ENCODE measurements at regions not wholly inside any gene's neighbourhood (a gene's known extent, or its start where the extent isn't known, plus 50 kb on each side); places are given as distances from the start of the nearest gene placed in this dataset.

DNA sequence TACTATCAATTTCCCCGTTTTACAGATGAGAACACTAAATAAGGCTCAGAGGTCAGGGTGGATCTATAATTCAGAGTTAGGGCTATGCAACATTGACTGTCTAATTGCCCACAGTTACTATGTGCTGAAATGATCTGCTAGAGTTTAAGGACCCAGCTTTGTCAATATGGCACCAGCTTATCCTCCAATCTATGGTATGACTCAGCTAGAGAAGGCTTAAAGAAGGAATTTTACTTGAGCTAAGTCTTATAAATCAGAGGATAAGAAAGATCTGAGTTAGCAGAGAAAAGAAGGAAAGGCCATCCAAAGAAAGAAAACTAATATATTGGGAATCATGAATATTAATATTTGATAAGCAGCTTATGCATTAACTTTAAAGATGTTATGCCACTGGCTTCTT, 78.1 kb downstream of the ASB9 start:
- no peak for DNase-seq (ENCODE audit: low spot score)

DNA sequence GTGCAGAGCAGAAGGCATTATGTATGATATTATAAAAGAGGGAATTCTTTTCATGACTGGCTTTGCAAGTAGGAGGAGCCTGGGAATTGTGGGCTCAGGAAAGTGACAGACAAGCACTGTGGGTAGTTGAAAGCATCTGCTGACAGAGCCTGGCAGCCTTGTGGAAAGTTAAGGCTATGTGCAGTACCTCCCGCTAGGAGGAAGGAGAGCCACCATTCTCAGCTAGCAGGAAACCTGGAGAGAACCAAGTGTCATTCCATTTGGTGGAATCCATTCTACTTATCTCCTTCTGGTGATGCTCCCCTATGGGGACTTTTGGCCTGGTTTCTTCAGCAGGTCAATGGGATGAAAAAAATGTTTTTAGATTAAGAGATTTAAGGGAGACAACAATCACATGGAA, 81.8 kb downstream of the ASB9 start:
- no peak for DNase-seq (ENCODE audit: low spot score)

DNA sequence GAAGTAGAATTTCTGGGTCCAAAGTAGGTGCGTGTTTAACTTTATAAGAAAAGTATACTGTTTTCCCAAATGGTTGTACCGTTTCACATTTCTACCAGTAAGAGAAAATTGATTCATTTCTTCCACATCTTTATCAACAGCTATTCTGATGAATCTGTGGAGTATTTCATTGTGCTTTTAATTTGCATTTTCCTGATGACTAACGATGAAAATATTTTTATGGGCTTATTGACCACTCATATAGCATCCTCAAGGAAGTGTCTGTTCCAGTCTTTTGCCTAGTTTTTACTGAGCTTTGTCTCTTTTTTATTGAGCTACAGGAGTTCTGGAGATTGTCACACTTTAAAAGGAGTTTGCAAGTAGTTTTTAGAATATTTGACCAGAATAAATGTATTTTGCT, 92.6 kb downstream of the ASB9 start:
- DNase-seq (ENCODE audit: low spot score): no peak

DNA sequence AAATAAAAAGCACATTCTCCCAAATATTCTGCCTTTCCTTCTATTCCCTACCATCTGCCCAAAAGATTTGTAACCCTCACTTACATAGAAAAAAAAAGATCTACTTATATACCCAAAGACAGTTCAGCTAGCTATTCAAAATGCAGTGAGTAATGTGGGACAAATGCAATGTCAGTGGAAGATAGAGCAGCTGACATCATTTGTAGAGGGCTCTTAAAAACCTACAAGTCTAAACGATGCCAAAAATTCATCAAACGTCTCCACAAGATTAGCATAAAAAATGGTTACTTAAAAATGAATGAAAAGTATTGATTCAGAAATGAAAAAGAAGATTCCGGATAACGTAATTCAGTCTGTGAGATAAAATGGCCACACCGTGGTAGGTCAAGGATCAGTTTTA, 96.5 kb downstream of the ASB9 start:
- no peak for DNase-seq (ENCODE audit: low spot score)

DNA sequence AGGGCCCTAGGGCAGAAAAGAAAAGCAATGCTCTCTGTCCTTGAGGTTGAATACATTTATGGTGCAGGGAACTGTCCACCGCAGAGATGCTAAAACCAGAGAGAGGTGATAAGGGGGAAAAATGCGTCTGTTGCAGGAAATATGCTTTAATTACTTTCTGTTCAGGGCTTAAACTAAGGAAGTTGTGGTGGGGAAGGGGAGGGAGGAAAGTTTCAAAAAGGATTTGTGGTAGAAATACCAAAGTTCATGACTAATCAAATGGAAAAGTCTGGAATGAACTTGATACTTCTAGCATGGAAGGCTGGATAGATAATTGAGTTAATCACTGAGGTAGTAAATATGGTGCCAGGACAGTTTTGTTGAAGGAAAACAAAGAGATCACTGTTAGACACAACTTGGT, 99.0 kb downstream of the ASB9 start:
- DNase-seq (ENCODE audit: low spot score): no peak

DNA sequence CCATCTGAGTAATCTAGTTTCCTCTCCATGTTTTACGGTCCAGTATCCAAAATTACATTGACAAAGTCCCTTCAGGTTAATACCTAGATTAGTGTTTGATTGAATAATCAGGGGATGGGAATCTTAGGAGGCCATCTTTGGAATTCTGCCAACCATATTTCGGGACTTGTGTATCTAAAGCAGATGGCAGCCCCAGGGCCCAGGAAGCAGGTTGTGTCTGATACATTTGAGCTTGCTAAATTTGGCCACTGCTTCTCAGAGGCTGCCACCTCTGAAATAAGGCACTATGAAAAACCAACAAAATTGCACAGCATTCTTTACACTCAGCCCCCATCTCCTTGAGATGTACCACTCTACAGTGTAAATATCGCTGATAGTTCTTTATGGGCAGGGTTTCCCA, 102.1 kb downstream of the ASB9 start:
- DNase-seq (ENCODE audit: low spot score): no peak

DNA sequence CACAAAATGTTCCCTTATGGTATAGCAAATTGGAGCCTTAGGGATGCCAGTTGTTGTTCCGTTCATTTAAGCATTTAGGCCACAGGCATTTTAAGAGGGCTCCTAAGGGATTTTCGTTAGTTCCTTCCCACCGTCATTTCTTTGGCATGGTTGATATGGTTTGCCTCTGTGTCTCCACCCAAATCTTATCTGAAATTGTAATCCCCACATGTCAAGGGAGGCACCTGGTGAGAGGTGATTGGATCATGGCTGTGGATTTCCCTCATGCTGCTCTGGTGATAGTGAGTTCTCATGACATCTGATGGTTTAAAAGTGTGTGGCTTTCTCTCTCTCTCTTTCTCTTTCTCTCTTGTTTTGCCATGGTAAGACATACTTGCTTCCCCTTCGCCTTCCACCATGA, 104.1 kb downstream of the ASB9 start:
- DNase-seq (ENCODE audit: low spot score): no peak

DNA sequence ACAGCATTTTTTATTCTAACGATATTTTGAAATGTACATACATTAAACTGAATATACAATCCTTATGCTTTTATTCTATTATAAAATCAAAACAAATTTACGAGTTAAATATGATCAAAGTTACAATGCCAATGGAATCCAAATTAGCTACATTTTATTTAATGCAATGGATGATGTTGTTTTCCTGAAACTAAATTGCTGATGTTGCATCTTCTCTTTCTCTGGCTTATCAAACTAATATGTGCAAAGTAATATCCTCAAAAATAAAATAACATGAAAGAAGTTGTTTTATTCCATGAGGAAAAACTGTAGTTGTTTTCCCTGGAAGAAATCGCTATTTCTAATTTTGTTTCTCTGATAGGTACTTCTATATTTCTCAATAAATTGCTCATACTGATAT, 106.8 kb downstream of the ASB9 start:
- no peak for DNase-seq (ENCODE audit: low spot score)

DNA sequence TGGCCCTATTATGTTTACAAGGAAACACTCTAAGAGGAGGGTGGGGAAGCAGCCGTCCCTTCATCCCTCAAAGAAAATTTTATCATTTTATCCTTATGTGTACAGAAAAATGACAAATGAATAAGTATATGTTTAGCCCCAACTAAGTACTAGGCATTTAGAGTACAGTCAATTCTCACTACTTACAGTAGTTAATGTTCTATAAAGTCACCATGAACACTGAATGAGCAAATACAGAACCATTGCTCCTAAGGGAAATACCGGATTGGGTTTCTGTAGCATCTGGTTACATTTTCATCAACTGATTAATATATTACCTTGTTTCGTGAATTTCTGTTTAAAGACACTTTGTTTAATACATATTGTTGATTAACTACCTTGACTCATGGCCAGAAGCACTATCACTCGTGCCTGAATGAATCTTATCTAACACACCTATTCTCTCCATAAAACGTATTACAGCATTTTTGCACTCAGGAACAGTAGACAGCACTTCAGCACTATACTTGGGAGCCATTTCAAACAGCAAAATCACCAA, 109.3 kb downstream of the ASB9 start:
- DNase-seq (ENCODE audit: low spot score): no peak

DNA sequence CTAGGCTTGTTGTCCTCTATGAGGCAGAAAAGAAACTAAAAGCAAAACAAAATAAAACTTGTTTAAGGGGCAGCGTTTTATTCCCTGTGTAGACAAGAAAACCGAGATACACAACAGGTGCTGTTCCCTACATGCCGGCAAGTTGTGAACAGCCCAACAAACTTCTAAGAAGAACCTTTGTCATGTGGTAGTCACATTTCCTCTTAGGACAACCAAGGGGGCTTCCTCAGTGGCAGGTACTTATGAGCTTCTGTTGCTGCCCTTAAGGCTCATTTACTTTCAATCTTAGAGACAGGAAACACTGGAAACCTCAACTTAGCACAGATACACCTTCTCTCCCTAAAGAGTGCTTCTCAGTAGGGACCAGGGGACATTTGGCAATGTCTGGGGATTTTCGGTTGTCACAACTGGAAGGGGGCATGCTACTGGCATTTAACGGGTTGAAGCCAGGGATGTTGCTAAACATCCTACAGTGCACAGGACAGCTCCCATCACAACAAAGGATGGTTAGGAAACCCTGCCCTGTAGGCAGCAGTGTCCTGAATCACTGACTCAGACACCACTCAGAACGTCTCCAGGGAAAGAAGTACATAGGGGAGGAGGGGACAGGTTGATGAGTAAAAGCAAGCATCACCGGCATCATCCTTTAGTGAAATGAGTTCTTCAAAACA, 111.0 kb downstream of the ASB9 start:
- no peak for DNase-seq (ENCODE audit: low spot score)

DNA sequence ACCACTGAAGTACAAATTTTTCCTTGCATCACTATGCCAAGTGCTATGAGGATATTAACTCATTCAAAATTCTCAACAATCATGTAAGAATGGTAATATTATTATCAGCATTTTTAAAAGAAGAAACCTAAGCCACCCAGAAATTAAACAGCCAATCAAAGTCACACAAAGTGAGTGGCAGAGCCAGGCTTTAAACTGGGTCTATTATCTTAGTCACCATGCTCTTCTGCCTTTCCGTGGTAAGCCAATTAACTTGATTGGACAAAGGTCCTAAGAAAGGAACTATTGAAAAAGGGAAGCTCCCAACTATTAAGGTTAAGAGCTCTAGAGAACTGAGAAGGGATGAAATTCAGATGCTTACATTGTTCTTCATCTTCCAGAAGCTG, 111.5 kb downstream of the ASB9 start:
- no peak for DNase-seq (ENCODE audit: low spot score)

DNA sequence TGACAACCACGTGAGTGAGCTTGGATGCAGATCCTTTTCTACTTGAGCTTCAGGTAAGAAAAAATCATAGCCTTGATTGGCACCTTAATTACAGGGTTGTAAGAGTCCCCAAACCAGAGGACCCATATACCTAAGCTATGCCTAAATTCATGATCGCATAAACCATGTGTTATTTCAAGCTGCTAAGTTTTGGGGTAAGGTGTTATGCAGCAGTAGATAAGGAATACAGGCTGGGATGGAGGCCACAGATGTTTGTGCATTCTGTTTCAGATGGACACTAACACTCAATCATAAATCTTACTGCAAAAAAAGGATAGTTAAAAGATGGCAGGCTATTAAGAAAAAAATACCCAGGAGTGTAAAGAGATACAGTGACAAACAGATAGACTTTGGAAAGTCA, 112.3 kb downstream of the ASB9 start:
- DNase-seq (ENCODE audit: low spot score): no peak

DNA sequence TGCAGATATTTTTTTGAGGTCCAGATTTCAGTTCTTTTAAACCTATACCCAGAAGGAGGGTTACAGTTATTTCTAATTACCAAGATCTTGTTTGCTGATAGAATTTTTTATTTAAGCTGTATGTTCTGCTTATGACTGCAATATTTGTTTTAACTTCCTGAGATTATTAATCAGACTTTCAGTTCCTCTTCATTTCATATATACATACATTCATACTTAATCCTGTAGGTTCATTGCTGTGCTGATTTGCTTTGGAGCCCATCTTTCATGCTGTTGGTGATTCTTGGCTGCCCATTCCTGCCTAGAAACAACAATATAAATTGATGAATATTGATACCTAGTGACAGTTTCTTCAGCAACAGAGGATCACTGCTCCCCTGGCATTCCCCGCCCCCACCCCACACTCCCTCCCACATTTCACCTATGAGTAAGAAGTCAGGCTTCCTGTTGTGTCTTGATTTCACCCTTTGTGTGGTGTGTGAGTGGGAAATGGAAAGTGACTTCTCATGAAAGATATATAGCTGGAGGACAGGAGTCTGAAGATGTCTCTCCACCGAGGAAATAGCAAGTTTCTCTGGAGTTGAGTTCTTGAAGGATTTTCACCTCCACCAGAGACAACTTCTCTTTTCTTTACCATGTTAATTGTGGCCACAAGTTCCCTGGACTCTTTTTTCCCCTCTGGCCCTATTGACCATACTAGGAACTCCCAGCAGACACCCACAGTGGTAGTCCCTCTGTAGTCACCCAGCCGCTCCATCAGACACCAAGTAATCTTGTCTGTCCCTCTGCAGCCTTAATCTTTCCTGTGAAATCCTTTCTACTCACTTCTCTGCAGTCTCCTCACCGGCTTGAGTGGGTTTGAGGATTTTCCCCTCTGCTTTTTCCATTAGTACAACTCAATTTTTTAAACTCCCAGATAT, 118.4 kb downstream of the ASB9 start:
- DNase-seq (ENCODE audit: low spot score): no peak

DNA sequence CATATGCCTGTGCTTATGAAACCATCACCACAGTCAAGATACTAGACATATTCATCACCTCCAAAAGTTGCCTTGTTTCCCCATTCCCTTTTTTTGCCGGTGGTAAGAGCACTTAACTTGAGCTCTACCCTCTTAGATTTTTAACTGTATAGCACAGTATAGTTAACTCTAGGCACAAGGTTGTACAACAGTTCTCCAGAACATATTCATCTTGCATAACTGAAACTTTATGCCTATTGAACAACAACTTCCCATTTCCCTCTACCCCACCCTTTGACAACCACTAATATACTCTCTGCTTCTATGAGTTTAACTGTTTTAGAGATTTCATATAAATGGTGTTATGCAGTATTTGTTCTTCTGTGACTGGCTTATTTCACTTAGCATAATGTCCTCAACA, 119.3 kb downstream of the ASB9 start:
- DNase-seq (ENCODE audit: low spot score): no peak

DNA sequence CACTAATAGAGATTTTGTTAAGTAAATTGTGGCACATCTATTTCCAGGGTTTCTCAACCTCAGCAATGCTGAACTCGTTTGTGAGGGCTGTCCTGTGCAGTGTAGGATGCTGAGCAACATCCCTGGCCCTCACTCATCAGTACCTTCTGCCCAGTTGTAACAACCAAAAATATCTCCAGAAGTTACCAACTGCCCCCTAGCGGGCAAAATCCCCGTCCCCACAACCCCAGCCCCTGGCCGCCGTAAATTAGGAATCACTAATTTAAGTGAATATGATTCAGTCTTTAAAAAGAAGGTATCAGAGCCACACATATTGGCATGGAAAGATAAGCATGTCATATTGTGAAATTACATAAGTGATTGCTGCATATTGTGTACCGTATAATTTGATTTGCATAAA, 123.4 kb downstream of the ASB9 start:
- DNase-seq (ENCODE audit: low spot score): peak; percentile 54

DNA sequence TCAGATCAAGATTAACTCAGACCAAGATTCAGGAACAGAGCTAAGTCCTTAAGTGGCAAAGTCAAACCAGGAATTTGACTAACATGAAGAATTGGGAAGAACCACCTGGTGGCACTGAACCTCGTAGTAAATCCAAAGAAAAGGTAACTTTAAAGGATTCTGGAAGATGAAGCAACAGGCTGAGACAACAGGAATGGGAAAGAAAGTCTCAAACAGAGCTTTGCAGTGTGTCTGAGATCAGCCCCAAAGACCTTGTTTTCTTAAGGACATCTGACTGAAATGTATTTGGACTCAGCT, 126.1 kb downstream of the ASB9 start:
- DNase-seq (ENCODE audit: low spot score): no peak

DNA sequence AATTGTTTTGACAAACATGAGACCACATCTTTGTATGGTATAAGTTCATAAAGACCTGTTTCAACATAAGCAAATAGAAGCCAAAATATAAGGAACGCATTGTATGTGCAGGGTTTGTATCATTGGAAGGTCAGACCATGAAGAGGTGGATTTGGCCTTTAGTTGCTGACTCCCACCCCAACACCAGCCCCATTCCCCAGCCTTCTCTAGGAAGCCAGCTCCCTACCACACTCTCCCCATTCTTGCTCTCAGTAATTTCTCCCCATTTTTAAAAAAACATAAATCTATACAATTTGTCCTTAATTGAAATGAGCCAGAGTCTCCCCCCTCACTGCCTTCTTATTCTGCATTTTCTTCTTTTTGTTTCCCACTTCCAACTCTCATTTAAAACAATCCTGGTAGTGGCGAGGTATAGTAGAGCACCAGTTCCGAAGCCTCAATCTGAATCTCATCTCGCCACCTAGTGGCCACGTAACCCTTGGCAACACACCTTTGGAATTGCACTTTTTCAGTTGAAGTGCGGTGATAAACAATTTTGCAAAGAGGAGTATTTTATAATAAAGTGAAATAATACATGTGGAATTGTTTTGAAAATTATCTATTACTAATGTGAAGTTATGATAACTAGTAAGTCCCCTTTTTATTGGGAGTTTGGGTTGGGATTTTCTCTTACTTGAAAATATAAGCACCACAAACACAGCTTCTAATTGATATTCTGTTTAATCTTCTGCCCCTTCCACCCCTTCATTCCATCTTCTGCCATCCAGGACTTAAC, 126.6 kb downstream of the ASB9 start:
- peak; percentile 41 for DNase-seq (ENCODE audit: low spot score)

DNA sequence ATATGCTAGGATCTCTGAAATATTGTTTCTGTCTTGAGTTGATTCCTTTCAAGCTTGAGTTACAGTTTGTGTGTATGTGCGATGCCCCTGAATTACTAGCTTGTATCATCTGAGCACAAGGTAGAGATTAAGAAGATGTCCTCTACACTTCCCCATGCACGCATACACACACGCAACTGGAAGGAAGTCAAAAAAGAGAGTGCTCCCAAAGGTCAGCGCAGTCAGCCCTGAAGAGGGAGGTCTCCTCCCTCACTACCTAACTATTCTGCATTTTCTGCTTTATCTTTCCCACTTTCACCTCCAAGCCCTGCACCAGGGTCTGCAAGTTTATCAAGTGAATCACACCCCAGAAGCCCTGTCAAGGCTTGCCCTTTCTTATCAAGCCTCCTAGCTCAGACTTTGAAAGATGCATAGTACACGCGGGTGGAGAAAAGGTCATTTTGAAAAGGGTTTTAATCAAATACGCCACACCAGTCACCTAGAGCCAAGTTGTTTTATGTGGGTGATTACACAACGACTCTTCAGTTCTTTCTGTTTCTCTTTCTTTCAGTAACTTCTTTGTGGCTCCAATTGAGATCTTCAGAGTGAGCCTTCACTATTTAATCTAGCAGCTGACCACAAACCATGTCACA, 127.7 kb downstream of the ASB9 start:
- DNase-seq (ENCODE audit: low spot score): no peak

DNA sequence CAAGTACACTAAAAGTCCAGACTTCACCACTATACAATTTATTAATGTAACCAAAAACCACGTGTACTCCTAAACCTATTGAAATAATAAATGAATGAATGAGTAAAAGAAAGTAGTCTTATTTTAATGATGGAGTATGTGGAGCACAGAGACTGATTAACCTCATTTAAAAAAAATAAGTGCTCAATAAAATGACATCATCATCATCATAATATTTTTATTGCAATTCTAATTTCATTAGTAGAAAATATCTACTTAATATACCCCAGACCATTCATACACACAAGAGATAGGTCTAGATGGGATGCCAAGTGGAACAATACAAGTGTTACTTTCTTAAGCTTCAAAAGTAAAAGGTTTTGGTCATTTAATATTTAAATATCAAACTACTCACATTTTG, 133.1 kb downstream of the ASB9 start:
- no peak for DNase-seq (ENCODE audit: low spot score)

DNA sequence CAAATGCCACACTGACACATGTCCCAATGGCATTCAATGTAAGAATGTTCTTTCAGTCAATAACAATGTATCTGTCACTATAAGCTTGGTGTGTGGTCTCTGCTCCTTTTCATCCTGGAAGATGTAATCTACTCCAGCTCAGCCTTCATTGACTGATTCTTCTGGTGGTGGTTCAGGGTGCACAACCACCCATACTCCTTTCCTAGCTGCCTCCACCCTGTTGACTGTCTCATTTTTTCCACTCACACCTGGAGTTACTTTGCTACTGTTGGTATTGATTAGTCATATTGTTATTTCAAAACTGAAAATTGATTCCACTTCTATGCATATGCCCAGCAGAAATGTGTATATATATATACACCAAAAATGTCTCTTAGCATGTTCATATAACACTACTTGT, 140.5 kb downstream of the ASB9 start:
- DNase-seq (ENCODE audit: low spot score): no peak

DNA sequence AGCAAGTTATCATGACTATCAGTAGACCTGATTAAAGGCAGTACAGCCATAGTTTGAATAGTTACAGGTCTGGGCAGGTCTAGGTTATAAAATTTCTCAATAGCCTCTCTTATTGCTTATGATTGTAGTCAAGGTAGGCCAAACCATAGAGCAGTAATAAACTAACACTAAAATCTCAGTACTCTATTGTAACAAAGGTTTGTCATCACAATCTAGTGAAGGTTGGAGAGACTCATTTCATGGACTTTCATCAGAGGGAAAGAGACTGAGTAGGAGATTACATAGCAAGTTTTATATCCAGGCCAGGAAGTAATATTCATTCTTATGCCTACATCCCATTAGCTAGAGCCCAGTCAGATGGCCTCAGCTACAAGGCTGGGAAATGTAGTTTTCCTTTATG, 141.0 kb downstream of the ASB9 start:
- no peak for DNase-seq (ENCODE audit: low spot score)

DNA sequence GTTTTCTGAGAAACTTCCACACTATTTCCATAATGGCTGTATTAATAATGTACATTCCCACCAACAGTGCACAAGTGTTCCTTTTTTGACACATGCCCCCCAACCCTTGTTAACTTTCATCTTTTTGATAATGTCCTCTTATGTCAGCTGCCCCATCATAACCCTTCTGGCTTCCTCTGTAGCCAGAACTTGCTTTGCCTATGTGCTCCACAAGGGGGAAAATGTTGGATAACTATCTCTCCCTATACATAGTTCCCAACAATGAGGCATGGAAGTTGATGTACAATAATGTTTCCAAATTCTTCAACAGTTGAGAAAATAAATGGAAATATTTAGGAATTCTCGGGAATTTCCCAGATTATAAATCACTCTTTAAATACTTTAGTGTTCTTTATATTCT, 142.9 kb downstream of the ASB9 start:
- no peak for DNase-seq (ENCODE audit: low spot score)

Measured in D341Med (cell line).